Fibroblast of mammary gland (primary cell): ENCODE measurements at regions not wholly inside any gene's neighbourhood (a gene's known extent, or its start where the extent isn't known, plus 50 kb on each side); places are given as distances from the start of the nearest gene placed in this dataset.
"Not testable (repeated sequence)": the region's sequence is repeated elsewhere in the genome, so short reads cannot be mapped to it uniquely, and the experiment has no call there.

Source experiments
- DNase-seq: peaks from one replicate; pipeline ENCODE4 v3.0.0-alpha.2; 2010; ENCODE audit warnings: low read depth
- H3K4me3 ChIP-seq: 2 replicates; pipeline ENCODE4 v1.5.1; 2011; ENCODE audit warnings: low read depth, mild to moderate bottlenecking, low read length, moderate library complexity; ENCODE audit not compliant: control insufficient read depth
- TF ChIP-seq, protein P1 (sequence below): conservative IDR thresholded peaks from 2 replicates; pipeline ENCODE4 v1.5.1; 2011; ENCODE audit warnings: low read depth, low read length, inconsistent platforms; ENCODE audit not compliant: control insufficient read depth, insufficient read depth

DNA sequence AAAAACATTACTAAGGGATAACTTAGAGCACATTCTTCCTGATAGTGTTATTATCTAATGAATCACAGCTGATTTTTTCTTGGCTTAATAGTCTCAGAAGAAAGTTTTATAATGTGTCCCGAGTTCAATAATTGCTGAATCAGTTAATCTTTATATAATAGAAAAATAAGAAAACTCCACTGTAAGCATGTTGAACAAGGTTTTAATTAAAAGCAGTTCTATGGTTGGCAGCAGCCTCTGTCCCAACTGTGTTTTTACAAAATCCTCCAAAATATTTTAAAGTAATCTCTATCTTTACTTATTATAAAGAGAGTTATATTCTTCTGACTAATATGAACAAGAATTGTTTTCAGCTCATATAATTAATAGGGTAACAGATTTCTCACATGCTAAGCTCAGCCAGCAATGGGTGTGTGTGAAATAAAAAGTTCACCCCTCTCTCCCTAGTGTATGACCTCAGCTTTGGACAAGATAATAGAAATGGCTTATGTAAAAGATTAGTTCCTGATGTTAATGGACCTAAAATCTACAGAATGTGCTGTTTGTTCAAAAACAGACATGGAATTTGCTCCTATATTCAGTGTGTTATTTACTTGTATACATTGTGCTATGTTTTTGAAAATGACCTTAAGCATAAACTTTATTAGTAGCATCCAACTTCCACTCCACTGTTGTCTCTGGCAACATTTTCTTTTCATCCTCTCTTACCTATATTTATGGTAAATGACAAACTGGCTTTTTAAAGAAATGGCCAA lies 67.1 kb upstream of the DCN start:
- TF ChIP-seq, protein P1, sequence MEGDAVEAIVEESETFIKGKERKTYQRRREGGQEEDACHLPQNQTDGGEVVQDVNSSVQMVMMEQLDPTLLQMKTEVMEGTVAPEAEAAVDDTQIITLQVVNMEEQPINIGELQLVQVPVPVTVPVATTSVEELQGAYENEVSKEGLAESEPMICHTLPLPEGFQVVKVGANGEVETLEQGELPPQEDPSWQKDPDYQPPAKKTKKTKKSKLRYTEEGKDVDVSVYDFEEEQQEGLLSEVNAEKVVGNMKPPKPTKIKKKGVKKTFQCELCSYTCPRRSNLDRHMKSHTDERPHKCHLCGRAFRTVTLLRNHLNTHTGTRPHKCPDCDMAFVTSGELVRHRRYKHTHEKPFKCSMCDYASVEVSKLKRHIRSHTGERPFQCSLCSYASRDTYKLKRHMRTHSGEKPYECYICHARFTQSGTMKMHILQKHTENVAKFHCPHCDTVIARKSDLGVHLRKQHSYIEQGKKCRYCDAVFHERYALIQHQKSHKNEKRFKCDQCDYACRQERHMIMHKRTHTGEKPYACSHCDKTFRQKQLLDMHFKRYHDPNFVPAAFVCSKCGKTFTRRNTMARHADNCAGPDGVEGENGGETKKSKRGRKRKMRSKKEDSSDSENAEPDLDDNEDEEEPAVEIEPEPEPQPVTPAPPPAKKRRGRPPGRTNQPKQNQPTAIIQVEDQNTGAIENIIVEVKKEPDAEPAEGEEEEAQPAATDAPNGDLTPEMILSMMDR = no peak
- H3K4me3 ChIP-seq = no peak overlapping the region
- DNase-seq = peak; percentile 62

DNA sequence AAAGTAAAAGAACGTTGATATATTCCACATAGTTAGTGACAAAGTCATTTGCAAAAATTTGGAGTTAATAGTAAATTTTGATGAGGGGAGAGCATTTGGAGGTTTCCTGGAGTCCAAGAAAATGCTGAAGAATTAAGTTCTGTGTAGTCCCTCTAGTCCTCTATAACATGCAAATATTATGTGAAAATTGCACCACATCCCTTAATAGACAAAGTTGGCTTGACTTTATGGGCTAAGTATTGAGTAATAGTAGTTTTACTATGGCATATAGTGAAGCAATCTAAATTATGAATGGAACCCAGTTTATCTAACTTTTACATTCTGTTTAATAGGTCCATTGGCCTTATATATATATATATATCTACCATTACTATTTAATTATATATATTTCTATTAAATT lies 66.4 kb upstream of the DCN start:
- TF ChIP-seq, protein P1 = no peak
- DNase-seq = peak; percentile 72
- H3K4me3 ChIP-seq = no peak overlapping the region

DNA sequence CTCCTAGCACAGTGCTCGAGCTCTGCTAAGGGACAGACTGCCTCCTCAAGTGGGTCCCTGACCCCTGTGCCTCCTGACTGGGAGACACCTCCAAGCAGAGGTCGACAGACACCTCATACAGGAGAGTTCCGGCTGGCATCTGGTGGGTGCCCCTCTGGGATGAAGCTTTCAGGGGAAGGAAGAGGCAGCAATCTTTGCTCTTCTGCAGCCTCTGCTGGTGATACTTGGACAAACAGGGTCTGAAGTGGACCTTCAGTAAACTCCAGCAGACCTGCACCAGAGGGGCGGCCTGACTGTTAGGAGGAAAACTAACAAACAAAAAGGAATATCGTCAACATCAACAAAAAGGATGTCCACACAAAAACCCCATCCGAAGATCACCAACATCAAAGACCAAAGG lies 60.6 kb upstream of the DCN start:
- H3K4me3 ChIP-seq = not testable (repeated sequence)
- peak; percentile 56 for DNase-seq
- TF ChIP-seq, protein P1 = peak; percentile 56

DNA sequence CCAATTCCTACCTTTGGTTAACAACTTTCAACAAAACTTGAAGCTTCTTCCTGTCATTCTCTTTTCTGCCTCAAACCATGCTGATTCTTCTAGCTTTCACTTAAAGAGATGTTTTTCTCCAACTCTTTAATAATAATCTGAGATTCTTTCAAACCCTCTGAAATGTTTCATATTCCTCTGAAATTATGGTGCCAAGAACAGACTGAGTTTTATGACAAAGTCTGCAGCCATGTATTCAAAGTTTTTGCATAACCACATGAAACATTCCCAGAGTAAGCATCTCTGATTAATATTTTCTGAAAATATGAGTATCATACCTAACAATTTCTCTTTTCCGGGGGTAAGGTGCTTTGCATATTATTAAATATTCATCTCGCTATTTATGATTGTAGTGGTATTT lies 59.1 kb upstream of the DCN start:
- no peak for DNase-seq
- TF ChIP-seq, protein P1 = no peak
- H3K4me3 ChIP-seq = no peak overlapping the region

DNA sequence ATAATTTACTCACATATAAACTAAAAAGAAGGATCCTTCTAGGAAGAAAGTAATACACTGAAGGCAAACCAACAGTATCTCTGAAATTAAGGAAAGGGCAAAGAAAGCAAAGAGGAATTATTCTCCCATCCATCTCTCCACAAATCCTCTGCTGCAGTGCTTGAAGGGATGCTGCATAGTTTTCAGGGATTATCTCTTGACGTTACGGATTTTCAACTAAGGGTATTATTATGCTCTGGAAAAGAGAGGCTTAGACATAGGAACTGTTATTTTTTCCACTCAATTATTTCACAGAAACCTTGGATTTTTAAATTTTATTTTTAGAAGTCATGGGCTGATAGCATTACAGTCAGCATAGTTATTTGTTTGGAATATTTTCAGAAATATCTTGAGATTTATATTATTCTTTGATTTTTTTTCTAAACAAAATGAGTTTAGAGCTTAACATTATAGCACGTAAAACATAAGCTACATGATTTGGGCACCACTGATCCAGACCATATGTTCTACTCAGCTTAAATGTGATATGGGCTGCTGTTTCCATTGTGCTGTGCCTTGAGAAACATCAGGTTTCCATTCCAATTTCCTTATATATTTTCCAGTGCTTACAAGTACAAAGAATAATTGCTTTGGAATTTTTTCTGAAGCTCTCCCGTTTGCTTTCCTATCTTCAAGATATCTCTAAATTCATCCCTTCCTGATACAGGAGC lies 57.9 kb upstream of the DCN start:
- no peak for DNase-seq
- H3K4me3 ChIP-seq = no peak overlapping the region
- TF ChIP-seq, protein P1 = no peak

DNA sequence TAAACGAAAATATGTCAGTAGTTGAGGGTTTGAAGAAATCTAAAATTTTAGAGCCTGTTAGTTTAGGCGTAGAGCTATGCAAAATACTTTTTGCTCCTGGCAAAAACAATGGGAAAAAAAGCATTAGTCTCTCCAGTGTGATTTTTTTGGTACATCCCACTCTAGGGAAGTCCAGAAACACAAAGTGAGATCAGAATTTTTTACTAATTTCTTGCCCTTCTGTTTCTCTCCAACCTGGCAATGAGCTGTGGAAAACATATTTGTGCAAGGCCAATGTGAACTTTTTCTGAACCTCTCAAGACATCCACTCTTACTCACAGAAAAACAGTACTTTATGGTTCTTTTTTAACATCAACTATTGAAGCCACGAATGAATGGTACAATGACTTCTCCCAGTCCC lies 56.9 kb upstream of the DCN start:
- no peak for DNase-seq
- TF ChIP-seq, protein P1 = no peak
- no peak overlapping the region for H3K4me3 ChIP-seq
